HCT116 (cell line): ENCODE measurements at regions not wholly inside any gene's neighbourhood (a gene's known extent, or its start where the extent isn't known, plus 50 kb on each side); places are given as distances from the start of the nearest gene placed in this dataset.

Experiments used
- ATAC-seq: fragments of 200-7000 bp; cut with Tn5 transposase; 2 replicates; pipeline ENCODE4 v1.9.1; 2020; ENCODE audit warnings: mild to moderate bottlenecking, moderate library complexity
- BruUV-seq: library from RNA; stranded (reverse); fragments of 400-500 nt; replicated peaks from 2 replicates; lab custom pipeline; 2021; lab: Mats Ljungman, UMichigan
- CTCF ChIA-PET: fragments of 300-600 bp; sonication (Branson Sonifier 250); formaldehyde crosslinking; loops from one replicate; lab custom pipeline; 2021; ENCODE audit warnings: antibody characterized with exemption; lab: Charles Lee
- POLR2A ChIA-PET: fragments of 300-600, 350-600 bp; sonication (Branson Sonifier 250); formaldehyde crosslinking; loops from one replicate; lab custom pipeline; 2021; ENCODE audit warnings: antibody characterized with exemption; lab: Charles Lee
- RAD21 ChIA-PET, 2 experiments: fragments of 300-600 bp; sonication (Branson Sonifier 250); formaldehyde crosslinking; loops; one replicate each; lab custom pipeline; 2023; ENCODE audit warnings: low total read pairs in 2 of 2; ENCODE audit not compliant: uncharacterized antibody in 2 of 2, unreplicated experiment in 2 of 2, low non-redundant PET in 1 of 2; lab: Charles Lee
- DNase-seq: peaks from one replicate; pipeline ENCODE4 v3.0.0-alpha.2; 2010; ENCODE audit warnings: low read depth, low spot score
- H2AFZ ChIP-seq: fragments of 200-600 bp; shearing (Covaris generic), sonication (generic); 2 replicates; pipeline ENCODE4 v1.6.1; 2017; ENCODE audit warnings: low read depth, mixed run types, mixed read lengths, antibody characterized with exemption, low read length; ENCODE audit not compliant: poor library complexity, severe bottlenecking
- H3K27ac ChIP-seq: 2 replicates; pipeline ENCODE4 v1.5.1; 2012; ENCODE audit warnings: low read depth, low read length
- H3K27me3 ChIP-seq: fragments of 200-600 bp; sonication (generic); 2 replicates; pipeline ENCODE4 v1.6.1; 2016; ENCODE audit warnings: mixed run types, low read length, mixed read lengths; ENCODE audit not compliant: insufficient read depth
- H3K36me3 ChIP-seq, 2 experiments: fragments of 200-500 bp in 1 of 2; fragments of 200-600 bp in 1 of 2; sonication (Bioruptor generic) in 1 of 2; sonication (generic) in 1 of 2; 2 replicates each; pipeline versions ENCODE4 v1.5.1 to v1.6.1; 2014 to 2016; ENCODE audit warnings: low read length in 2 of 2, inconsistent platforms in 1 of 2, mixed read lengths in 1 of 2, mixed run types in 1 of 2; ENCODE audit not compliant: insufficient read depth in 2 of 2, control insufficient read depth in 1 of 2
- H3K4me1 ChIP-seq, 2 experiments: fragments of 200-600 bp in 1 of 2; sonication (generic) in 1 of 2; 2 replicates each; pipeline versions ENCODE4 v1.5.1 to v1.6.1; 2012 to 2017; ENCODE audit warnings: low read length in 2 of 2, inconsistent platforms in 1 of 2, mild to moderate bottlenecking in 1 of 2, mixed read lengths in 1 of 2, mixed run types in 1 of 2, moderate library complexity in 1 of 2; ENCODE audit not compliant: insufficient read depth in 2 of 2, control insufficient read depth in 1 of 2
- H3K4me2 ChIP-seq: fragments of 200-600 bp; sonication (generic); 2 replicates; pipeline ENCODE4 v1.6.1; 2017; ENCODE audit warnings: mixed run types, low read length, mixed read lengths
- H3K4me3 ChIP-seq, 2 experiments: fragments of 200-600 bp in 1 of 2; sonication (generic) in 1 of 2; replicated peaks in 1 of 2; 2 replicates each; pipeline ENCODE4 v1.5.1; 2011 to 2016; ENCODE audit warnings: low read length in 2 of 2, control low read depth in 1 of 2, low read depth in 1 of 2, mild to moderate bottlenecking in 1 of 2, mixed read lengths in 1 of 2, mixed run types in 1 of 2
- H3K79me2 ChIP-seq: fragments of 200-600 bp; sonication (generic); 2 replicates; pipeline ENCODE4 v1.6.1; 2017; ENCODE audit warnings: mild to moderate bottlenecking, mixed run types, low read length, moderate library complexity, mixed read lengths; ENCODE audit not compliant: insufficient read depth
- H3K9ac ChIP-seq: fragments of 200-600 bp; sonication (generic); 2 replicates; pipeline ENCODE4 v1.6.1; 2016; ENCODE audit warnings: low read length, mixed read lengths
- H3K9me2 ChIP-seq: fragments of 200-600 bp; sonication (generic), shearing (Covaris generic); 2 replicates; pipeline ENCODE4 v1.6.1; 2017; ENCODE audit warnings: mixed run types, mild to moderate bottlenecking, moderate library complexity; ENCODE audit not compliant: insufficient read depth
- H3K9me3 ChIP-seq, 2 experiments: fragments of 200-500 bp in 1 of 2; fragments of 200-600 bp in 1 of 2; sonication (Bioruptor generic) in 1 of 2; sonication (generic) in 1 of 2; 2 replicates each; pipeline ENCODE4 v1.6.1; 2014 to 2017; ENCODE audit warnings: low read length in 2 of 2, mixed read lengths in 2 of 2, inconsistent platforms in 1 of 2, low read depth in 1 of 2, mild to moderate bottlenecking in 1 of 2, mixed run types in 1 of 2, moderate library complexity in 1 of 2; ENCODE audit not compliant: control insufficient read depth in 1 of 2, insufficient read depth in 1 of 2
- H4K20me1 ChIP-seq: fragments of 200-600 bp; sonication (generic), shearing (Covaris generic); 2 replicates; pipeline ENCODE4 v1.6.1; 2017; ENCODE audit warnings: mixed run types, mild to moderate bottlenecking, moderate library complexity; ENCODE audit not compliant: insufficient read depth
- CEBPB ChIP-seq: IDR thresholded peaks from 2 replicates; pipeline ENCODE4 v1.6.1; 2012; ENCODE audit warnings: low read depth
- EGR1 ChIP-seq: IDR thresholded peaks from 2 replicates; pipeline ENCODE4 v1.6.1; 2012; ENCODE audit warnings: low read depth
- EZH2phosphoT487 ChIP-seq: fragments of 200-600 bp; IDR thresholded peaks from 2 replicates; pipeline ENCODE4 v1.6.1; 2018; ENCODE audit warnings: antibody characterized with exemption, borderline replicate concordance
- FOSL1 ChIP-seq: IDR thresholded peaks from 2 replicates; pipeline ENCODE4 v1.6.1; 2012; ENCODE audit warnings: low read depth
- RAD21 ChIP-seq: IDR thresholded peaks from 2 replicates; pipeline ENCODE4 v1.6.1; 2012; ENCODE audit warnings: low read depth, mild to moderate bottlenecking
- SIN3A ChIP-seq: IDR thresholded peaks from 2 replicates; pipeline ENCODE4 v1.6.1; 2012; ENCODE audit warnings: low read depth
- SP1 ChIP-seq: IDR thresholded peaks from 2 replicates; pipeline ENCODE4 v1.6.1; 2012; ENCODE audit warnings: low read depth
- ZBTB33 ChIP-seq: IDR thresholded peaks from 2 replicates; pipeline ENCODE4 v1.6.1; 2011; ENCODE audit warnings: mild to moderate bottlenecking, low read length, moderate library complexity; ENCODE audit not compliant: insufficient replicate concordance; ENCODE audit errors: extremely low read depth
- ZFX ChIP-seq: fragments of 450-650 bp; IDR thresholded peaks from 2 replicates; pipeline ENCODE4 v1.6.1; 2017
- intact Hi-C: fragments of 100-400 bp; cut with micrococcal nuclease; formaldehyde crosslinking; loops from 2 replicates; pipeline ENCODE4 v1.10.0; 2022
- TF ChIP-seq, protein P1 (sequence below): IDR thresholded peaks from 2 replicates; pipeline ENCODE4 v1.6.1; 2012; ENCODE audit warnings: low read depth
- TF ChIP-seq, protein P2 (sequence below), 3 experiments: fragments of 200-600 bp in 1 of 3; sonication (generic) in 1 of 3; IDR thresholded peaks in 2 of 3; conservative IDR thresholded peaks in 1 of 3; 2 replicates each; pipeline ENCODE4 v1.5.1; 2012 to 2017; ENCODE audit warnings: low read depth in 2 of 3, low read length in 2 of 3, antibody characterized with exemption in 1 of 3, borderline replicate concordance in 1 of 3, control low read depth in 1 of 3, mild to moderate bottlenecking in 1 of 3, mixed read lengths in 1 of 3, mixed run types in 1 of 3, moderate library complexity in 1 of 3; ENCODE audit not compliant: insufficient read depth in 1 of 3

GRCh38 chr2:224248944-224249371, 152.9 kb downstream of the FAM124B start:
- Histone ChIP-seq H3K4me1 (no peaks in the 10 kb centered on the region), H2AFZ (no peak overlapping the region), H3K4me2 (no peak overlapping the region), H3K4me3 (no peak overlapping the region), H3K9ac (no peak overlapping the region), H3K27me3 (no peaks in the 10 kb centered on the region), H3K9me3 (no peaks in the 10 kb centered on the region), H4K20me1 (no peaks in the 10 kb centered on the region), H3K27ac (no peak overlapping the region), H3K9me2 (no peaks in the 10 kb centered on the region), H3K79me2 (no peaks in the 10 kb centered on the region), H3K36me3 (no peaks in the 10 kb centered on the region)
- CTCF ChIA-PET = no interaction called here
- TF ChIP-seq EZH2phosphoT487 (no peak), ZFX (no peak), FOSL1 (no peak), CEBPB (no peak), SIN3A (no peak), ZBTB33 (no peak), SP1 (no peak), EGR1 (no peak), RAD21 (no peak)
- TF ChIP-seq, protein P1, sequence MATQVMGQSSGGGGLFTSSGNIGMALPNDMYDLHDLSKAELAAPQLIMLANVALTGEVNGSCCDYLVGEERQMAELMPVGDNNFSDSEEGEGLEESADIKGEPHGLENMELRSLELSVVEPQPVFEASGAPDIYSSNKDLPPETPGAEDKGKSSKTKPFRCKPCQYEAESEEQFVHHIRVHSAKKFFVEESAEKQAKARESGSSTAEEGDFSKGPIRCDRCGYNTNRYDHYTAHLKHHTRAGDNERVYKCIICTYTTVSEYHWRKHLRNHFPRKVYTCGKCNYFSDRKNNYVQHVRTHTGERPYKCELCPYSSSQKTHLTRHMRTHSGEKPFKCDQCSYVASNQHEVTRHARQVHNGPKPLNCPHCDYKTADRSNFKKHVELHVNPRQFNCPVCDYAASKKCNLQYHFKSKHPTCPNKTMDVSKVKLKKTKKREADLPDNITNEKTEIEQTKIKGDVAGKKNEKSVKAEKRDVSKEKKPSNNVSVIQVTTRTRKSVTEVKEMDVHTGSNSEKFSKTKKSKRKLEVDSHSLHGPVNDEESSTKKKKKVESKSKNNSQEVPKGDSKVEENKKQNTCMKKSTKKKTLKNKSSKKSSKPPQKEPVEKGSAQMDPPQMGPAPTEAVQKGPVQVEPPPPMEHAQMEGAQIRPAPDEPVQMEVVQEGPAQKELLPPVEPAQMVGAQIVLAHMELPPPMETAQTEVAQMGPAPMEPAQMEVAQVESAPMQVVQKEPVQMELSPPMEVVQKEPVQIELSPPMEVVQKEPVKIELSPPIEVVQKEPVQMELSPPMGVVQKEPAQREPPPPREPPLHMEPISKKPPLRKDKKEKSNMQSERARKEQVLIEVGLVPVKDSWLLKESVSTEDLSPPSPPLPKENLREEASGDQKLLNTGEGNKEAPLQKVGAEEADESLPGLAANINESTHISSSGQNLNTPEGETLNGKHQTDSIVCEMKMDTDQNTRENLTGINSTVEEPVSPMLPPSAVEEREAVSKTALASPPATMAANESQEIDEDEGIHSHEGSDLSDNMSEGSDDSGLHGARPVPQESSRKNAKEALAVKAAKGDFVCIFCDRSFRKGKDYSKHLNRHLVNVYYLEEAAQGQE = no peak
- TF ChIP-seq, protein P2, sequence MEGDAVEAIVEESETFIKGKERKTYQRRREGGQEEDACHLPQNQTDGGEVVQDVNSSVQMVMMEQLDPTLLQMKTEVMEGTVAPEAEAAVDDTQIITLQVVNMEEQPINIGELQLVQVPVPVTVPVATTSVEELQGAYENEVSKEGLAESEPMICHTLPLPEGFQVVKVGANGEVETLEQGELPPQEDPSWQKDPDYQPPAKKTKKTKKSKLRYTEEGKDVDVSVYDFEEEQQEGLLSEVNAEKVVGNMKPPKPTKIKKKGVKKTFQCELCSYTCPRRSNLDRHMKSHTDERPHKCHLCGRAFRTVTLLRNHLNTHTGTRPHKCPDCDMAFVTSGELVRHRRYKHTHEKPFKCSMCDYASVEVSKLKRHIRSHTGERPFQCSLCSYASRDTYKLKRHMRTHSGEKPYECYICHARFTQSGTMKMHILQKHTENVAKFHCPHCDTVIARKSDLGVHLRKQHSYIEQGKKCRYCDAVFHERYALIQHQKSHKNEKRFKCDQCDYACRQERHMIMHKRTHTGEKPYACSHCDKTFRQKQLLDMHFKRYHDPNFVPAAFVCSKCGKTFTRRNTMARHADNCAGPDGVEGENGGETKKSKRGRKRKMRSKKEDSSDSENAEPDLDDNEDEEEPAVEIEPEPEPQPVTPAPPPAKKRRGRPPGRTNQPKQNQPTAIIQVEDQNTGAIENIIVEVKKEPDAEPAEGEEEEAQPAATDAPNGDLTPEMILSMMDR (IDR thresholded peaks at IDR 0.05 in 2 of 3, conservative IDR thresholded peaks at IDR 0.05 in 1 of 3; ENCODE audit: borderline replicate concordance in 1 of 3, insufficient read depth in 1 of 3, low read depth in 2 of 3, low read length in 2 of 3) = no peak
- POLR2A ChIA-PET = no interaction called here
- RAD21 ChIA-PET = no interaction called here
- no peak for ATAC-seq
- BruUV-seq = no TSS peak
- intact Hi-C loops = no loop called here
- no peak for DNase-seq
